ENCODE measurements at regions not wholly inside any gene's neighbourhood (a gene's known extent, or its start where the extent isn't known, plus 50 kb on each side); places are given as distances from the start of the nearest gene placed in this dataset.

- DNase-seq: no peak
Observed at GRCh38 chr13:22703601-22704209, 477.1 kb upstream of the SGCG start.

GRCh38 chr13:22707946-22708345 is 472.8 kb upstream of the SGCG start:
- DNase-seq: no peak

GRCh38 chr13:22717036-22717435 is 463.7 kb upstream of the SGCG start:
- no peak for DNase-seq

- no peak for DNase-seq
Observed at GRCh38 chr13:22726726-22727125, 454.1 kb upstream of the SGCG start.

- DNase-seq: no peak
Observed at GRCh38 chr13:22735011-22735995, 445.5 kb upstream of the SGCG start.

- DNase-seq: no peak
Observed at GRCh38 chr13:22736084-22736767, 444.6 kb upstream of the SGCG start.

GRCh38 chr13:22736768-22737092 is 444.0 kb upstream of the SGCG start:
- no peak for DNase-seq

- no peak for DNase-seq
Observed at GRCh38 chr13:22738357-22738756, 442.4 kb upstream of the SGCG start.

GRCh38 chr13:22740264-22740663 is 440.5 kb upstream of the SGCG start:
- no peak for DNase-seq

GRCh38 chr13:22744688-22745452 is 435.9 kb upstream of the SGCG start:
- no peak for DNase-seq

GRCh38 chr13:22748866-22749577 is 431.8 kb upstream of the SGCG start:
- DNase-seq: no peak

- no peak for DNase-seq
Observed at GRCh38 chr13:22749626-22750025, 431.2 kb upstream of the SGCG start.

GRCh38 chr13:22757530-22758120 is 423.2 kb upstream of the SGCG start:
- DNase-seq: no peak

- DNase-seq: no peak
Observed at GRCh38 chr13:22758245-22758644, 422.5 kb upstream of the SGCG start.

GRCh38 chr13:22761709-22762108 is 419.1 kb upstream of the SGCG start:
- DNase-seq: no peak

GRCh38 chr13:22765547-22765946 is 415.2 kb upstream of the SGCG start:
- DNase-seq: no peak

- DNase-seq: no peak
Observed at GRCh38 chr13:22770891-22771290, 409.9 kb upstream of the SGCG start.

GRCh38 chr13:22773465-22773864 is 407.3 kb upstream of the SGCG start:
- no peak for DNase-seq

- DNase-seq: no peak
Observed at GRCh38 chr13:22776394-22777186, 404.2 kb upstream of the SGCG start.

- no peak for DNase-seq
Observed at GRCh38 chr13:22777207-22777606, 403.6 kb upstream of the SGCG start.

GRCh38 chr13:22789027-22789593 is 391.7 kb upstream of the SGCG start:
- DNase-seq: no peak

Data from NCI-H2029 (cell line).